CD4-positive, alpha-beta T cell treated with Interferon gamma for 1 hour (primary cell): ENCODE measurements at regions not wholly inside any gene's neighbourhood (a gene's known extent, or its start where the extent isn't known, plus 50 kb on each side); places are given as distances from the start of the nearest gene placed in this dataset.
"Not testable (repeated sequence)": the region's sequence is repeated elsewhere in the genome, so short reads cannot be mapped to it uniquely, and the experiment has no call there.

Experiments
- DNase-seq: peaks from one replicate; pipeline ENCODE4 v3.0.0-alpha.2; 2020

DNA sequence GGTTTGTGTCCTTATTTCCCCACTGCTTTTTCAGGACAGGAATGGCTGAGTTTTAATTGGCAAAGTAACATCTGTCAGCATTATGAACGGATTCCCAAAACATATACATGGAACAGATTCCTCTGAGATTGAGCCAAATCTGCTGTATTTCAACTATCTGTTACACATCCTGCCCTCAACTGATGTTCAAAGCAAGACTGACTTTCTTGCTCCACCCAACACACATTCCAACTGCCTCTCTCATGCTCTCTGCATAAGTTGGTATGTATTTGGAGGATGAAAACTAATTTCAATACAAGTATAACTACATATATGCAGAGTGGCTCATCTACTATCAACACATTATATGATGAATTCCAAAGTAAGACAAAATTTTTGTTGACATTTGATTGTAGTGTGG, 342.2 kb downstream of the GATA3 start:
- no peak for DNase-seq

DNA sequence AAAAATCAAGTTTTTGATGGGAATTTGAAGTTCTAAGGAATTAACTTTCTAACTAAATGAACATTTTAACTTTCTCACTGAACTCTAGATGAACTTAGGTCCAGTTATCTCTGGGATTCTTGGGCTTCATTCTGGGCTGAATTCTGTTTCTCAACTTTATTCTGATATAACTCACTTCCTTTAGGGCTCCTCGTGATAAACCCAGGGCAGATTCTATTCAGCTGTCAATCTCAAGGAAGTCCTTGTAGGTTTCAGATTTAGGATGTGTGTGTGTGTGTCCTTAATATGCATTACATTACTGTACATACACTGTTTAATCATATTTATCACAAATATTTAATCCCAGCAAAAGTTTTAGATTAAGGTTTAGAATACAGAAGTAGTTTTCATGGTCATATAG, 344.3 kb downstream of the GATA3 start:
- DNase-seq = no peak

DNA sequence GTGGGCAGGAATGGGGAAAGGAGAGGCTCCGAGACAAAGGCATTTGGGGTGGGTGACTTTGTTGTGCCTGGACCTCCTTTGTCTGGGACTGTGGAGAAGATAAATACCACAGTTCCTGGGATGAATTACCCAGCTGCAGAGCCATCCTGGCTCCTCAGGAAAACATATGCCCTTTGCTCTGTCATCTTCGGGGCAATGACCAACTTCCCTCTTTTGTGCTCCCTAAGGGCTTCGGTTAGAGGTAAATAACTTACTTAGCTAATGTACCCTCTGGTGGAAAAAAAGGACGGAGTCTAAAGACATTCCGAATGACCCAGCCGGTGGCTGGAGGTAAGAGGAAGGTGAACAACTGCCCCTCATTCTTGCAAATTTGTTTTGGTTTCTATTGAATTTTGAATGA, 345.7 kb downstream of the GATA3 start:
- DNase-seq = no peak

DNA sequence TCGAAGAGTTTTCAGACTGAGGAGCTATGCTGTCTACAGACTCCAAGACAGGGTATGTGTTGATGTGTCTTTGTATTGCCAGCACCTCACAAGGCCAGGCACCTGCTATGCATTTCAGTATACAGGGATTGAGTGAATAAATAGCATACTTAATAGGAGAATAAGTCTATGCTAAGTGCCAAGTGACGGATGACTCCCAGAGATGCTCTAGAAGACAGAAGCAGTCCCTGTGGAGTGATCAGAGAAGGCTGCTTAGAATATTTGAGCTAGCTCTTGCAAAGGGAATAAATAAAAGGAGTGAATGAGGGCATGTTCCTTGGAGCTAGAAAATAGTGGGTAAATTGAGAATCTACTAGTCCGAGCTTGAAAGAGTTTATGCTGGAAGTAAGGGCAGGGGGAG, 346.4 kb downstream of the GATA3 start:
- no peak for DNase-seq

DNA sequence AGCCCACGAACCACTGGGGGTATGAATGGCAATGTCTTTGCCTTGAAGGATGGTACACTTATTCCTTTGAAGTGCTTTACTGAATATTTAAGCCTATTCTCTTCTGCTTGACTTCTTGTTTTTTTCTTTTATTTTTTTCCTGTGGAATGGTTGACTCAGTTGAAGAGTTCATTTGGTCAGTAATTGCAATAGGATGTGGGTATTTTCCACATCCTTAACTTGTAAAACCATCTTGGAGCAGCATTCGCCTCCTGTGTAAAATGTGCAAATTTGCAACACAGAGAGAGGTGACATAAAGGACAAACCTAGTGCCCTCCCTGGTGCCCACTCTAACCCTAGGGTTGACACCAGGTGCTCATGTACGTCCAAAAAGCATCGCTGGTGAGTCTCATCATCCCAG, 347.0 kb downstream of the GATA3 start:
- DNase-seq = no peak

DNA sequence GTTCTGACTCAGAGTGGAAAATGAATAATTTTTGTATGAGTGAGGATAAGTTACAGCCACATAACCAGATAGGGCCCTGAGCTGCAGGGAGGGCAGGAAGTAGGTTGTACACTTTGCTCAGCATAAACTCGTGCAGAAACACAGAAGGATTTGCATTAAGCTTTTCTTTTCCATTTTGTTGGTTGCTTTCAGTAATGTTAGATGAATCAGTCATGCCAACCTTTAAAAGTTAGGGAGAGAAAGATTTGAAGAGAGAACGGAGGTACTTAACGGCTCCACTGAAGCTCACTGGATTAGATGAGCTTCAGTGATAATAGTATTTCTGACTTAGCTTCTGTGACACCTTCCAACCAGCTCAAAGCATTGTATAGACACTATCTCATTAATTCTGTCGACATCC, 348.1 kb downstream of the GATA3 start:
- no peak for DNase-seq

DNA sequence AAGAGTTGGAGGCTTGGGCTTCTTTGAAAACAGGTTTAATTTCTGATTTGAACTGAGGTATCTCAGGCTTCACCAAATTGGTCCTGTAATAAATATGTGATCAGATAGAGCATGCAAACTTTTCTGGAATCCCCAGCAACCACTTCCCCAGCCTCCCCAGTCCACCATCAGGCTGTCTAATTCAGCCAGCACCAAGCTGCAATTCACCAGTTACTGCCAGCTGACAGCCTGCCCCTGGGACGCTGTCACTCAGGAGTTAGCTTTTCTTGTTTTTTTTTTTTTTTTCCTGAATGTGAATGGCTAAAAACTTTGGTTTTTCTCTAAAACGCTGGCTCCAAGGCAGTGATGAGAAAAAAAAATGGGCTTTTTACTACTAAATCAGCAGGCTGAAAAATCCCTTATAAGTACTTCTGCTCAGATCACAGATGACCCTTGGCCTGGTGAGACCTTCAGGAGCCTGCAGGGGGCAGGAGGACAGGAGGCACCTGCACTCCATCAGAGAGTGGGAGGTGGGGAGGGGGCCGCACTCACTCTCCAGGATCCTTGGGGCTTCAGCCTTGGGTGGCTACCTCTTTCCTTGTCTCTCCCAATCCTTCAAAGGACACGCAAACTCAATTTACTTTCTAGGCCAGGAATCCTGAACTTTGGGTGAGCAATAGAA, 349.4 kb downstream of the GATA3 start:
- DNase-seq = no peak

DNA sequence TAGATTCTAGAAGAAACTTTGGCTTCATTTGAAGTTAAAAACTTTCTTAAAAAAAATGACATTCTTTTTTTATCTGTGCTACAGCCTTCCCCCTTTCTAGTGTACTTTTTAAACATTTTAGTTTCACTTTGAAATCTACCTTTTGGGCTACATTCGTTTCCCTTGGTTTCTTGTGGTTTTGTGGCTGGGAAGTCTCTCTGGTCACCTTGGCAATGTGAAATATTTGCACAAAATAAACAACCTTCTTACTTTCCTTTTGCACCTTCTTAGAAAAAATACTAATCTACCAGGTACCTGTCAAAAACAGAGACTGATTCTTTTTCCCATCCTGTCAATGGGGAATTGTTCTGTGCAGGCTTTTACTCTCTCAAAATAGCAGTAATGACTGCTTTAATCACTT, 350.2 kb downstream of the GATA3 start:
- peak; percentile 52 for DNase-seq

DNA sequence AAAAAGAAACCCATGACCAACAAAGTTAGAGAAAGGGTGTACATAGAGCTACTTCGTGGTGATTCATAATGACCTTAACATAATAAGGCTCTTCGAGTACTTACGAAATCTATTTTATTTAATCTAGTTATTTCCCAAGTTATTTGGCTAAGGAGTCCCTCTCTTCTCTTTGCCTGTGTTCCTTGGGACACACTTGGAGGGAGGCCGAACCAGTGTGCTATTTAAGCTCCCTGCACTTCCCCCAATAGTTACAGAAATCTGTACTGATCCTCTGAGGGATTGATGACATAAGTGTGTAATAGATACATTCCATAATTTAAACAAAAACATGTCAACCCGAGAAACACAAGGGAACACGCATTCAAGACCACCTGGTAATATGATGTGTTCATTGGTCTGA, 351.1 kb downstream of the GATA3 start:
- DNase-seq = no peak

DNA sequence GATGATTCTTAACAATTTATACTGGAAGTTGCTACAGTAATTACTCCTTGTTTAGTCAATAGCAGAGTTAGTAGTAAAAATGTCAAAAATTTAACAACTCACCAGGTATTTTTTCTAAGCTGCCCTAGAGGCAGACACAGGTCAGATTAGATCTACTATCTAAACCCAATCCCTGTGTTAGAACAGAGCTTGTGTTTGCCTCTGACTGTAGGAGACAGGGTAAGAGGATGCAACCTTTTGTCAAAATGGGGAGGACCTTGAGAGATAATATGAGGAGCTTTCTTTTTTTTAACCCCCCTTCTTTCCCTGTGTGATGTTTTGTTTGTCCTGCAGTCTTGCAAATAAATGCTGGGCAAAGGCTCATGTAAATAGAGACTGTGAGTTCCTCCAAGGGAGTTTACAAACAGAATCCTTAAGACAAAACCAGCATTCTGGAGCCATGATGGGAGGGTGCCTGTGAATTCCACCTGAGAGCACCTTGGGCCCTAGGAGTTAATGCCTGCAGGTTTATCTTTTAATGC, 353.1 kb downstream of the GATA3 start:
- DNase-seq = no peak

DNA sequence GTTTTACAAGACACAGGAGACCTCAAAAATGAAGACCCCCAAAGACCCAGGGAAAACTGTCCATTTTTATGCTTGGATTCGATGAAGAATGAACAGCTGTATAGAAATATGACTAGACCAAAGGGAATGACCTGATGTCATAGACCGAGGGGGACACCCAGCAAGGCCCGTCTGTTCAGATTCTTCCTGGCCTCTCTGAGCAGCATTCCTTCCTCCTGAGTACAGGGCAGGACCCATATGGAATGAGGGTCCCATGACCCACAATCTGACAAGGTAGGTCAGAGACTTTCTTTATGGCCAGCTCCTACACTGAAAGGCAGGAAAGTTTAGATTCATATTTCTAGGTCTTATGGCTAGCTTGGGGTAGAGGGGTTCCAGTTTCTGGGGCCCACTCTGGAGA, 356.0 kb downstream of the GATA3 start:
- no peak for DNase-seq

DNA sequence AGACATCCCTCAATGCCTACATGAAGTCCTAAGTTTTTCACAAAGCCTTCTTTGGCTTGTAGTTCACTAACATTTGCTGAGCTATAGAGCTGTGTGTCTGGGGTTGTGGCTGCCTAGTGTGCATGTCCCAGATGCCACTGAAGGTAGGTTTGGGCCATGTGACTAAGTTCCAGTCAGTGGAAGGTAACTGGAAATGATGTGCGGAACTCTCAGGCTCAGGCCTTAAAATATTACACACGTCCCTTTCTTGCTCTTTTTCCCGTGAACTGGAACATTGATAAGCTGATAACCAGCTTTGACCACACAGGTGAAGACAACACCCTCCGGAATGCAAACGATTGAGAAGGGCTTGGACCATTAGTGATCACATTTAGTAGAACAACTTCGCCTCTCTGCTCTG, 358.1 kb downstream of the GATA3 start:
- no peak for DNase-seq

DNA sequence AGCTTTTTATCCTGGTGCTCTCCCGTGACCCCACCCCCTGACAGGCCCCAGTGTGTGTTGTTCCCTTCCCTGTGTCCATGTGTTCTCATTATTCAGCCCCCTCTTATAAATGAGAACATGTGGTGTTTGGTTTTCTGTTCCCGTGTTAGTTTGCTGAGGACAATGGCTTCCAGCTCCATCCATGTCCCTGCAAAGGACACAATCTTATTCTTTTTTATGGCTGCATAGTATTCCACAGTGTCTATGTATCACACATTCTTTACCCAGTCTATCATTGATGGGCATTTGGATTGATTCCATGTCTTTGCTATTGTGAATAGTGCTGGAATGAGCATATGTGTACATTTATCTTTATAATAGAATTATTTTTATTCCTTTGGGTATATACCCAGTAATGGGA, 360.5 kb downstream of the GATA3 start:
- not testable (repeated sequence) for DNase-seq

DNA sequence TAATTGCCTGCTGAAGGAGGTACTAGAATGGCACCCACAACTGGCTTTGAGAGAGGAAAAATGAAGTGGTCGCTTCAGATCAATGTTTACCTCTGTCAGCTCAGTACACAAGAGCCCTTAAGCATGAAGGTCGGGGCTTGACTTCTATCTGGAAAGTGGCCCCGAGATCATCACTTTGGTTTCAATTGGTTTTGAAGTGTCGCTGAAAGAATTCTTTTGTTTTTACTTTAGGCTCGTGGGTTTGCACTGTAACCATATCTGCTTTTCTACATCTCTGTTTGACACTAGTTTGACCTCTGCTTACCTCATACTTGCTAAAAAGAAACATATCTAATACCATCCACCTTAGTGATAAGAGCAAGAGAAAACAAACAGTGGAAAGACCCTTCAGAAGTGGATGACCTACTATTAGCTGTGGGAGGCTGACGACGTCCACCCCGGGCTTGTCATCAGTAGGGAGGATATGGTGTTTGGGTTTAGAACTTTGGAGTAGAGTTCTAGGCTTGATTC, 361.8 kb downstream of the GATA3 start:
- DNase-seq = peak; percentile 60

DNA sequence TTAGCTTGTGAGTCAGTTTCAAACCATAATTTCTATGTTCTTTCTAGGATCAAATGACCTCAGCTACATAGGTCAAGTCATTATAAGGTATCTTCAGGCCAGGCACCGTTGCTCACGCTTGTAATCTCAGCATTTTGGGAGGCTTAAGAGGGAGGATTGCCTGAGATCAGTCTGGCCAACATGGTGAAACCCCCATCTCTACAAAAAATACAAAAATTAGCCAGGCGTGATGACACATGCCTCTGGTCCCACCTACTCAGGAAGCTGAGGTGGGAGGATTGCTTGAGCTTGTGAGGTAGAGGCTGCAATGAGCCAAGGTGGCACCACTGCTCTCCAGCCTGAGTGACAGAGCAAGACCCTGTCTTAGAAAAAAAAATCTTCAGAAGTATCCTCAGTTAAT, 362.3 kb downstream of the GATA3 start:
- DNase-seq = peak; percentile 57

DNA sequence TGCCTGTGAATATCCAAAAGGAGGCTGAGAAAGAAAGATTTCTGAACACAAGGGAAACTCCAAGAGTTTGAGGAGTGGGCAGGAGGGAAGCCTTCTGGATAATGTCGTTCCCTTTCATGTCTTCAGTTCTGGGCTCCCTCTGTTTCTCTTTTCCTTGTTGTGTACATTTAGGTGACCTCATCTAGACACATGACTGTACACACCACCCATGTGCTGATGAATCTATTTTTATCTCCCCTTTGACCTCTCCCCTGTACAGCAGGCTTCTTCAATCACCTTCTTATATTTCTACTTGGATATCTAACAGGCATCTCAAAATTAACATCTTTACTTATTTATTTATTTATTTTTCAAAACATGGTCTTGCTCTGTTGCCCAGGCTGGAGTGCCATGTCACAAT, 363.1 kb downstream of the GATA3 start:
- DNase-seq = no peak

DNA sequence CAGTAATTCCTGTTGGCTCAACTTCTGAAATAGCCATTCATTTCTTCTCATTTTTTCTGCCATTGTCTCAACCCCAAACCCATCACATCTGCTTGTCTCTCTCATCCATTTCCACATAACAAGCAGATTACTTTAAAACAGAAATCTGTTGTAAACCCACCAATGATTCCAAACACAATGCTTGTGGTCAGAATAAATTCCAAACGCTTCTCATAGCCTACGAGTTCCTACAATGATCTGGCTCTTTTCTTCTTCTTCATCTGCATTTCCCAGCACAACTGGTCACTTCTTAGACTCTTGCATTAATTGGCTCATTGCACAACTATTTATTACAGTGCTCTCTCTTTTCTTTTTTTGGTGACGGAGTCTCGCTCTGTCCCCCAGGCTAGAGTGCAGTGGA, 364.1 kb downstream of the GATA3 start:
- no peak for DNase-seq

DNA sequence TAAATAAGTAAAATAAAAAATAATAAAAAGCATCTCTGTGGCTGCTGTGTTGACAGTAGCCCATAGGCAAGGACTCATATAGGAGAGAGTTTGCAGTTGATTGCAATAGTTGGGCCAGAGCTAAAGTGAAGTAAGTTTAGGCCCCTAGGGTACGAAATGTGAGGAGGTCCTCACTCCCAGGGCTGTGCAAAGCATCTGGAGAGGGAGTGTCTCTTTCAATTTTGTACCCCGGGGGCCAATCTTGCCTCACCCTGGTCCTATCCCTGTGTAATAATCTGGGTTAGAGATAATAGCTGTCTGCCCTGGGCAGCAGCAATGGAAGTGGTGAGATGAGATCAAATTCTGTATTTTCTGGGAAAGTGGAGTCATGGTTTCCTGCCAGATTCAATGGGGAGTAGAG, 365.7 kb downstream of the GATA3 start:
- no peak for DNase-seq

DNA sequence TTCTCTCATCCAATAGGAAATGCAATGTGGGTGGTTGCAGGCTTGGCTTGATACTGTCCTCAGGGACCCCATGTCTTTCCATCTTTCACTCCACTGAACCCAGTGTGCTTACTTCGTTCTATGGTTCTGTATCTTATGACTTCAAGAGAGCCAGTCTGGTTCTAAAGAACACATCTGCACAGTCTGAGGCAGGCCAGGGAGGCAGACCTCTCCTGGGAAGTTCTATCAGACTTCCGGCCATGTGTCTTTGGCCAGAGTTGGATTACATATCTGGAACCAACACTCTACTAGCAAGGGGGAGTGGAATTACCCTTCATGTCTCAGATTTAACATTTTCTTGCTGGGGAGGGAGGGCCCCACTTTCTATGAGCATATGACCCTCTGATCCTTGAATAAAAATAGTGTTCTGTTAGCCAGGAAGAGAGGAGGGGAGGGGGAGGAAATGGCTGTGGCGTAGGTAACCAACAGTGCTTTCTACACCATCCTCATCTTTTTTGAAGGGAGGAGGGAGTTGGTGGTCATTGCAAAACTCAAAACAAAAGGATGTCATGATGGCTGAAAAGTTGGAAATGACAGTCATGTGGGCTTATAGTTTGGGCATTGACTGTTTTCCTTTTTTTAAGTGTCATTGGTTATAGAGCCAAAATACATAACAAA, 370.2 kb downstream of the GATA3 start:
- no peak for DNase-seq

DNA sequence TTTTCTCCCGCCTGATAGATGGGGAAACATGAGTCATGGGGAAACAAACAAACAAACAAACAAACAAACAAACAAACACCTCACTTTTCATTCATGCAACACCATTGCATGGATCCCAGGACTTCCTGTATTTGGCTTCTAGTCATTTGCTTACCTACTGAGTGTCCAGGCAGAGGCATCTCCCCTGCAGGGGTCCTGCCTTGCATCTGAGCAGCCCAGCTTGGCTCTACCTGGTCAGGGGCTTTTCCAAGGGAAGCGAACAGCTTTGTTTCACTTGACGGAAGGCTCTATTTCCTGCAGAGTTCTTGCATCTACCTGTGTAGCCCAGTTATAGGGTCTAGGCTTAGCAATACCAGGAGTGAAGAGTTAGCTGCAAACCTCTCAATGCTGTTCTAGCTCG, 374.2 kb downstream of the GATA3 start:
- DNase-seq = no peak

DNA sequence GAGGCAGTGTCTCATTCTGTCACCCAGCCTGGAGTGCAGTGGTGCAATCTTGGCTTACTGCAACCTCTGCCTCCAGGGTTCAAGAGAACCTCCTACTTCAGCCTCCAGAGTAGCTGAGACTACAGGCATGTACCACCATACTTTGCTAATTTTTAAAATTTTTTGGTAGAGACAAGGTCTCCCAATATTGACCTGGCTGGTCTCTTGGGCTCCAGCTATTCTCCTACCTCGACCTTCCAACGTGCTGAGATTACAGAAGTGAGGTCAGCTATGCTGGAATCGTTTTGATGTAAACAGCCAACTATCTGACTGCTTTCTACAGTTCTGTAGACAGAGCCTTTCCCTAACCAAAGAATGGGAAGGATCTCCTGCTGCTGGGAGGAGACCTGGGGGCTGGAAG, 375.8 kb downstream of the GATA3 start:
- no peak for DNase-seq

DNA sequence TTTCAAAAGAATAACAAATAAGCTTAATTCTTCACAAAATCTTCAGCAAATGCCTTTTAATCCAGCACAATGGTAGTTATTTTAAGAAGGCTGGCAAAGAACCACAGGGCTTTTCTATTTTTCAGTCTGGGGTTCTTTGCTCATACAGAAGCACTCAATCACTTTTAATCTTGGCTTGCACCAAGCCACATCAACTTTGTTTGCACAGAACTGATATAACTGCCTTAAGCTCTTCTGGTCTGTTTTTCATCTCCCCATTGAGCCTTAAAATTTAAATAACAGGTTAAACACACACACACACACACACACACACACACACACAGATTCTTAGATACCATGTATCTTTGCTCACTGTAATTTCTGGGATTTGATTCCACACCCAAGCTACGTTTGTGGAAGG, 377.0 kb downstream of the GATA3 start:
- no peak for DNase-seq

DNA sequence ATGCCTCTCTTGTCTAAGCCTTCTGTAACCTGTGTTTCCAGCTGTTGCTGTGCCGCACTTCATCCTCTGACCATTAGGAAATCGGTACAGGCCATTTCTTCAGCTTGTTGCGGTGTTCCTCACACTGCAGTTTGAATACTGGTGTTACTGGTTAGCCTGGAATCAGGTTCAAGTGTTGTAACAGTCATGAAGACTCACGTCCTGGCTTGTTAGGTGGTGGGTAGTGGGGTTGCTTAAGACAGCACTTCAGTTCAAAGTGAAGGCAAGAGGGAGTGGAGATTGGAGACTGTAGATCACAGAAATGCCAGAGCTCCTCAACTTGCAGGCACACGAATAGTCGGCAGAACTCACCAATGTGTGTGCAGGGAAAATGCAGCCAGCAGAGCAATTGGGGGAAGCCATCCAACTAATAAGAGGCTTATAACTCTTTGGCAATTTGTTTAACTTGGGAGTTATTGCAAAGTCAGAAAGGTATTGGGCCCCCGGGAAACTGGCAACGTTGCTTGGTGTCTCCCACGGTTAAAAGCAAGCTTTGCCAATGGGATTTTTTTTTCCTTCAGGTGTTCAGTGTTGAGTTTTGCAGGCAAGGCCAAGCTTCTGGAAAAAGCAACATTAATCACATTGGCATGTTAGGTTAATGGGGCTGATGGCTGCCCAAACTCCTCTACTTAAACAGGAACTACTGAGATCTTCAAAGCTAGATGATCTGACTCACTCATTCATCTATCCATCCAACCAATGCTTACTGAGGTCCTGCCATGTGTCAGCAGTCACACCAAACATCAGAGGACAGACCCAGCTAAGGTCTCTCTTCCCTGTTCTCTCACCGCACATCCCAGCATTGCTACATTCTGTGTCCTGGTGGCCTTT, 380.9 kb downstream of the GATA3 start:
- DNase-seq = no peak

DNA sequence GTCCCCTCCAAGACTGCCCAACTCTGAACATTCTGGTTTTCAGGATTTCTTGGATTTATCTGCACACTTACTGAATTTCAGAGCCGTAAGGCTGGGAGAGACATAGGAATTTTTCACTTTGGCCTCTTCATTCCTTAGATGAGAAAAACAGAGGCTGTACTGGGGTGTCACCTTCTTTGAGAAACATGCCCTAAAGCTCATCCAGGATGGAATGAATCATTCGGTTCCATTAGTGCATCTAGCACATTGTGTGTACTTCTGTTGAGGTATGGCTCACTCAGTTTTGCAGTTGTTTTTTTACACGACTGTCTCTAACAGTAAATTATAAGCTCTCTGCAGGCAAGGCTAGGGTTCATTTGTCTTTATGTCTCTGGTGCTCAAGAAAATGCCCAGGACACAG, 383.4 kb downstream of the GATA3 start:
- no peak for DNase-seq
